ENCODE measurements at regions not wholly inside any gene's neighbourhood (a gene's known extent, or its start where the extent isn't known, plus 50 kb on each side); places are given as distances from the start of the nearest gene placed in this dataset.

- no peak for TF ChIP-seq POLR2AphosphoS5 (IDR thresholded peaks at IDR 0.05; ENCODE audit: low read depth)
- TF ChIP-seq, protein P1, sequence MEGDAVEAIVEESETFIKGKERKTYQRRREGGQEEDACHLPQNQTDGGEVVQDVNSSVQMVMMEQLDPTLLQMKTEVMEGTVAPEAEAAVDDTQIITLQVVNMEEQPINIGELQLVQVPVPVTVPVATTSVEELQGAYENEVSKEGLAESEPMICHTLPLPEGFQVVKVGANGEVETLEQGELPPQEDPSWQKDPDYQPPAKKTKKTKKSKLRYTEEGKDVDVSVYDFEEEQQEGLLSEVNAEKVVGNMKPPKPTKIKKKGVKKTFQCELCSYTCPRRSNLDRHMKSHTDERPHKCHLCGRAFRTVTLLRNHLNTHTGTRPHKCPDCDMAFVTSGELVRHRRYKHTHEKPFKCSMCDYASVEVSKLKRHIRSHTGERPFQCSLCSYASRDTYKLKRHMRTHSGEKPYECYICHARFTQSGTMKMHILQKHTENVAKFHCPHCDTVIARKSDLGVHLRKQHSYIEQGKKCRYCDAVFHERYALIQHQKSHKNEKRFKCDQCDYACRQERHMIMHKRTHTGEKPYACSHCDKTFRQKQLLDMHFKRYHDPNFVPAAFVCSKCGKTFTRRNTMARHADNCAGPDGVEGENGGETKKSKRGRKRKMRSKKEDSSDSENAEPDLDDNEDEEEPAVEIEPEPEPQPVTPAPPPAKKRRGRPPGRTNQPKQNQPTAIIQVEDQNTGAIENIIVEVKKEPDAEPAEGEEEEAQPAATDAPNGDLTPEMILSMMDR (IDR thresholded peaks at IDR 0.05; ENCODE audit: insufficient read depth, low read length): no peak
- TF ChIP-seq, protein P2, sequence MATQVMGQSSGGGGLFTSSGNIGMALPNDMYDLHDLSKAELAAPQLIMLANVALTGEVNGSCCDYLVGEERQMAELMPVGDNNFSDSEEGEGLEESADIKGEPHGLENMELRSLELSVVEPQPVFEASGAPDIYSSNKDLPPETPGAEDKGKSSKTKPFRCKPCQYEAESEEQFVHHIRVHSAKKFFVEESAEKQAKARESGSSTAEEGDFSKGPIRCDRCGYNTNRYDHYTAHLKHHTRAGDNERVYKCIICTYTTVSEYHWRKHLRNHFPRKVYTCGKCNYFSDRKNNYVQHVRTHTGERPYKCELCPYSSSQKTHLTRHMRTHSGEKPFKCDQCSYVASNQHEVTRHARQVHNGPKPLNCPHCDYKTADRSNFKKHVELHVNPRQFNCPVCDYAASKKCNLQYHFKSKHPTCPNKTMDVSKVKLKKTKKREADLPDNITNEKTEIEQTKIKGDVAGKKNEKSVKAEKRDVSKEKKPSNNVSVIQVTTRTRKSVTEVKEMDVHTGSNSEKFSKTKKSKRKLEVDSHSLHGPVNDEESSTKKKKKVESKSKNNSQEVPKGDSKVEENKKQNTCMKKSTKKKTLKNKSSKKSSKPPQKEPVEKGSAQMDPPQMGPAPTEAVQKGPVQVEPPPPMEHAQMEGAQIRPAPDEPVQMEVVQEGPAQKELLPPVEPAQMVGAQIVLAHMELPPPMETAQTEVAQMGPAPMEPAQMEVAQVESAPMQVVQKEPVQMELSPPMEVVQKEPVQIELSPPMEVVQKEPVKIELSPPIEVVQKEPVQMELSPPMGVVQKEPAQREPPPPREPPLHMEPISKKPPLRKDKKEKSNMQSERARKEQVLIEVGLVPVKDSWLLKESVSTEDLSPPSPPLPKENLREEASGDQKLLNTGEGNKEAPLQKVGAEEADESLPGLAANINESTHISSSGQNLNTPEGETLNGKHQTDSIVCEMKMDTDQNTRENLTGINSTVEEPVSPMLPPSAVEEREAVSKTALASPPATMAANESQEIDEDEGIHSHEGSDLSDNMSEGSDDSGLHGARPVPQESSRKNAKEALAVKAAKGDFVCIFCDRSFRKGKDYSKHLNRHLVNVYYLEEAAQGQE (IDR thresholded peaks at IDR 0.05; ENCODE audit: insufficient replicate concordance, low read depth): no peak
These were observed 349.8 kb upstream of the ARID1B start for GRCh38 chr6:156427345-156427744.
